Neuronal stem cell (in vitro differentiated cells): ENCODE measurements at regions not wholly inside any gene's neighbourhood (a gene's known extent, or its start where the extent isn't known, plus 50 kb on each side); places are given as distances from the start of the nearest gene placed in this dataset.

Source experiments
- DNase-seq: peaks from one replicate; pipeline ENCODE4 v3.0.0-alpha.2; 2013; ENCODE audit warnings: low spot score
- H2AFZ ChIP-seq: one replicate; pipeline ENCODE4 v1.6.1; 2013; ENCODE audit warnings: mild to moderate bottlenecking, low read length, inconsistent platforms
- H2AK5ac ChIP-seq: 2 replicates; pipeline ENCODE4 v1.6.1; 2013; ENCODE audit warnings: low read depth, mild to moderate bottlenecking, inconsistent platforms, low read length, moderate library complexity, mixed read lengths
- H2BK120ac ChIP-seq: 2 replicates; pipeline ENCODE4 v1.6.1; 2013; ENCODE audit warnings: low read depth, mild to moderate bottlenecking, inconsistent platforms, low read length, moderate library complexity, mixed read lengths
- H2BK12ac ChIP-seq: one replicate; pipeline ENCODE4 v1.6.1; 2013; ENCODE audit warnings: low read length, inconsistent platforms
- H2BK15ac ChIP-seq: 2 replicates; pipeline ENCODE4 v1.6.1; 2013; ENCODE audit warnings: mild to moderate bottlenecking, low read length, inconsistent platforms, mixed read lengths
- H2BK5ac ChIP-seq: one replicate; pipeline ENCODE4 v1.6.1; 2013; ENCODE audit warnings: inconsistent platforms, mild to moderate bottlenecking, low read length, moderate library complexity
- H3K14ac ChIP-seq: one replicate; pipeline ENCODE4 v1.6.1; 2013; ENCODE audit warnings: low read length, inconsistent platforms
- H3K18ac ChIP-seq: 2 replicates; pipeline ENCODE4 v1.6.1; 2013; ENCODE audit warnings: low read length, inconsistent platforms
- H3K23ac ChIP-seq: 2 replicates; pipeline ENCODE4 v1.6.1; 2013; ENCODE audit warnings: low read depth, mild to moderate bottlenecking, mixed read lengths, low read length, inconsistent platforms; ENCODE audit not compliant: poor library complexity
- H3K27ac ChIP-seq: replicated peaks from 3 replicates; pipeline ENCODE4 v1.5.1; 2013; ENCODE audit warnings: low read length, inconsistent platforms
- H3K27me3 ChIP-seq, 3 experiments: 2 replicates each; pipeline ENCODE4 v1.6.1; 2013; ENCODE audit warnings: low read length in 3 of 3, mild to moderate bottlenecking in 2 of 3, inconsistent platforms in 1 of 3, low read depth in 1 of 3, mixed read lengths in 1 of 3, moderate library complexity in 1 of 3; ENCODE audit not compliant: control insufficient read depth in 3 of 3, insufficient read depth in 3 of 3
- H3K36me3 ChIP-seq, 2 donors: replicated peaks in 1 of 2; 2 replicates each; pipeline ENCODE4 v1.6.1; 2013; ENCODE audit warnings: low read length in 2 of 2; ENCODE audit not compliant: control insufficient read depth in 2 of 2, insufficient read depth in 2 of 2
- H3K4ac ChIP-seq: 2 replicates; pipeline ENCODE4 v1.6.1; 2013; ENCODE audit warnings: inconsistent platforms, mild to moderate bottlenecking, low read length, moderate library complexity
- H3K4me1 ChIP-seq, 2 donors: 1 replicate in 1 of 2; 2 replicates in 1 of 2; pipeline ENCODE4 v1.6.1; 2013; ENCODE audit warnings: low read length in 2 of 2, low read depth in 1 of 2; ENCODE audit not compliant: control insufficient read depth in 2 of 2, insufficient read depth in 1 of 2
- H3K4me2 ChIP-seq: one replicate; pipeline ENCODE4 v1.6.1; 2013; ENCODE audit warnings: mild to moderate bottlenecking, low read length, inconsistent platforms; ENCODE audit not compliant: insufficient read depth, poor library complexity, severe bottlenecking
- H3K4me3 ChIP-seq, 2 donors: 2 replicates each; pipeline ENCODE4 v1.5.1; 2013; ENCODE audit warnings: low read length in 2 of 2, mild to moderate bottlenecking in 2 of 2, inconsistent platforms in 1 of 2, moderate library complexity in 1 of 2
- H3K79me1 ChIP-seq: one replicate; pipeline ENCODE4 v1.6.1; 2013; ENCODE audit warnings: low read depth, mild to moderate bottlenecking, inconsistent platforms, low read length, moderate library complexity
- H3K9ac ChIP-seq: one replicate; pipeline ENCODE4 v1.6.1; 2013; ENCODE audit warnings: mild to moderate bottlenecking, low read depth, low read length, inconsistent platforms; ENCODE audit not compliant: poor library complexity
- H3K9me3 ChIP-seq, 2 donors: replicated peaks in 1 of 2; 2 replicates each; pipeline versions ENCODE3 to v1.6.1; 2013; ENCODE audit warnings: low read length in 2 of 2, mild to moderate bottlenecking in 2 of 2, inconsistent platforms in 1 of 2, low read depth in 1 of 2, mixed read lengths in 1 of 2, moderate library complexity in 1 of 2; ENCODE audit not compliant: control insufficient read depth in 2 of 2, insufficient read depth in 1 of 2
- H4K8ac ChIP-seq: one replicate; pipeline ENCODE4 v1.6.1; 2013; ENCODE audit warnings: low read depth, mild to moderate bottlenecking, inconsistent platforms, low read length, moderate library complexity
- H4K91ac ChIP-seq: one replicate; pipeline ENCODE4 v1.6.1; 2013; ENCODE audit warnings: low read length, low read depth, mild to moderate bottlenecking, inconsistent platforms; ENCODE audit not compliant: poor library complexity
- WGBS, 2 donors: extraction: QIAGEN DNeasy Blood & Tissue Kit; methylation state at CpG; one replicate each; pipeline ENCODE4 v1.1.7; 2013; ENCODE audit warnings: missing lambda C conversion rate in 2 of 2, mixed read lengths in 1 of 2; ENCODE audit not compliant: insufficient read length in 2 of 2, insufficient replicate concordance in 1 of 2; ENCODE audit errors: extremely low coverage in 2 of 2; 5-methylcytosine and 5-hydroxymethylcytosine counted together

GRCh38 chr14:85257287-85257686 lies 272.7 kb upstream of the FLRT2 start:
- Histone ChIP-seq H3K36me3 (no peaks in the 10 kb centered on the region), H3K14ac (no peak overlapping the region), H2AFZ (no peak overlapping the region), H3K4me2 (no peak overlapping the region), H3K9me3 (no peaks in the 10 kb centered on the region), H3K4me1 (no peaks in the 10 kb centered on the region), H2AK5ac (no peak overlapping the region), H3K4me3 (no peak overlapping the region), H2BK15ac (no peak overlapping the region), H3K27ac (no peak overlapping the region), H3K27me3 (no peaks in the 10 kb centered on the region), H3K9ac (no peak overlapping the region), H4K91ac (no peak overlapping the region), H2BK5ac (no peak overlapping the region), H3K23ac (no peak overlapping the region), H3K18ac (no peak overlapping the region), H3K4ac (no peak overlapping the region), H4K8ac (no peak overlapping the region), H3K79me1 (no peaks in the 10 kb centered on the region), H2BK120ac (no peak overlapping the region), H2BK12ac (no peak overlapping the region)
- no peak for DNase-seq

- Histone ChIP-seq H3K4ac (no peak overlapping the region), H3K79me1 (no peaks in the 10 kb centered on the region), H3K4me1 (no peaks in the 10 kb centered on the region), H3K36me3 (no peaks in the 10 kb centered on the region), H3K27me3 (no peaks in the 10 kb centered on the region), H3K9me3 (no peaks in the 10 kb centered on the region), H4K91ac (no peak overlapping the region), H3K14ac (no peak overlapping the region), H2BK5ac (no peak overlapping the region), H2BK120ac (no peak overlapping the region), H4K8ac (no peak overlapping the region), H3K4me3 (no peak overlapping the region), H2BK15ac (no peak overlapping the region), H2BK12ac (no peak overlapping the region), H3K9ac (no peak overlapping the region), H2AFZ (no peak overlapping the region), H2AK5ac (no peak overlapping the region), H3K18ac (no peak overlapping the region), H3K27ac (no peak overlapping the region), H3K4me2 (no peak overlapping the region), H3K23ac (no peak overlapping the region)
- no CpG with 5 or more reads among the region's 4 CpGs for WGBS, 2 donors
- no peak for DNase-seq
These were observed 265.8 kb upstream of the FLRT2 start for GRCh38 chr14:85263916-85264675.

- Histone ChIP-seq H3K4ac (no peak overlapping the region), H3K23ac (no peak overlapping the region), H3K4me1 (no peaks in the 10 kb centered on the region), H3K9ac (no peak overlapping the region), H3K27me3 (no peaks in the 10 kb centered on the region), H3K36me3 (no peaks in the 10 kb centered on the region), H3K79me1 (no peaks in the 10 kb centered on the region), H3K4me3 (no peak overlapping the region), H3K18ac (no peak overlapping the region), H2AK5ac (no peak overlapping the region), H2BK15ac (no peak overlapping the region), H3K4me2 (no peak overlapping the region), H3K9me3 (no peaks in the 10 kb centered on the region), H4K91ac (no peak overlapping the region), H2BK5ac (no peak overlapping the region), H2BK120ac (no peak overlapping the region), H3K14ac (no peak overlapping the region), H4K8ac (no peak overlapping the region), H2AFZ (no peak overlapping the region), H3K27ac (no peak overlapping the region), H2BK12ac (no peak overlapping the region)
- DNase-seq, result no peak
- WGBS, 2 donors, result no CpG with 5 or more reads among the region's 5 CpGs
These were observed 256.8 kb upstream of the FLRT2 start for GRCh38 chr14:85273099-85273677.

GRCh38 chr14:85273952-85274351 lies 256.0 kb upstream of the FLRT2 start:
- H3K36me3 ChIP-seq, result no peaks in the 10 kb centered on the region
- no CpG with 5 or more reads among the region's 1 CpG for whole genome bisulfite sequencing, 2 donors
- H2BK120ac ChIP-seq, result no peak overlapping the region

More at GRCh38 chr14:85273952-85274351, 256.0 kb upstream of the FLRT2 start:
- Histone ChIP-seq H3K27me3 (no peaks in the 10 kb centered on the region), H4K91ac (no peak overlapping the region), H3K14ac (no peak overlapping the region), H3K27ac (no peak overlapping the region), H3K4me2 (no peak overlapping the region), H3K4me3 (no peak overlapping the region), H3K4me1 (no peaks in the 10 kb centered on the region), H3K79me1 (no peaks in the 10 kb centered on the region), H2AK5ac (no peak overlapping the region), H3K4ac (no peak overlapping the region), H2AFZ (no peak overlapping the region), H3K9me3 (no peaks in the 10 kb centered on the region), H2BK12ac (no peak overlapping the region), H4K8ac (no peak overlapping the region), H3K23ac (no peak overlapping the region), H2BK15ac (no peak overlapping the region), H3K9ac (no peak overlapping the region), H3K18ac (no peak overlapping the region), H2BK5ac (no peak overlapping the region)
- no peak for DNase-seq
